HG02623 (cell line): ENCODE measurements at regions not wholly inside any gene's neighbourhood (a gene's known extent, or its start where the extent isn't known, plus 50 kb on each side); places are given as distances from the start of the nearest gene placed in this dataset.

Experiments
- ATAC-seq: cut with Tn5 transposase; IDR thresholded peaks from one replicate; pipeline ENCODE4 v1.9.1; 2021; ENCODE audit warnings: moderate library complexity; ENCODE audit not compliant: unreplicated experiment

- ATAC-seq, result no peak
Observed at GRCh38 chr2:105625632-105626031, 119.1 kb upstream of the NCK2 start.

GRCh38 chr2:105621038-105621437 lies 123.7 kb upstream of the NCK2 start:
- no peak for ATAC-seq

DNA sequence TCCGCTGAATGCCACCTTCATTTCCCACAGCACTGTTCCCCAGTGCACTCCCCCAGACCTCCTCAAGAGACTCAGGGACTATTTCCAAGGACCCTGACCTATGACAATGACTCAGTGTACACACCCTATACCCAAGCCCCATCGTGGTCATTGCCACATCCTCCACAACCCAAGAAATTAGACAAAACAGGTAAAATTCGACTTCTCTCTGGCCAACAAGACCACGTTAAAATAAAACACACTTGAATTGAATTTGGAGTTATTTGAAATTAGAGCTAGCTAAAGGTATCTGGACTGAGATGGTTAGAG lies 126.4 kb upstream of the NCK2 start:
- ATAC-seq, result no peak

GRCh38 chr2:105617631-105618350 lies 126.9 kb upstream of the NCK2 start:
- ATAC-seq, result no peak

GRCh38 chr2:105615305-105615704 lies 129.4 kb upstream of the NCK2 start:
- ATAC-seq, result no peak

DNA sequence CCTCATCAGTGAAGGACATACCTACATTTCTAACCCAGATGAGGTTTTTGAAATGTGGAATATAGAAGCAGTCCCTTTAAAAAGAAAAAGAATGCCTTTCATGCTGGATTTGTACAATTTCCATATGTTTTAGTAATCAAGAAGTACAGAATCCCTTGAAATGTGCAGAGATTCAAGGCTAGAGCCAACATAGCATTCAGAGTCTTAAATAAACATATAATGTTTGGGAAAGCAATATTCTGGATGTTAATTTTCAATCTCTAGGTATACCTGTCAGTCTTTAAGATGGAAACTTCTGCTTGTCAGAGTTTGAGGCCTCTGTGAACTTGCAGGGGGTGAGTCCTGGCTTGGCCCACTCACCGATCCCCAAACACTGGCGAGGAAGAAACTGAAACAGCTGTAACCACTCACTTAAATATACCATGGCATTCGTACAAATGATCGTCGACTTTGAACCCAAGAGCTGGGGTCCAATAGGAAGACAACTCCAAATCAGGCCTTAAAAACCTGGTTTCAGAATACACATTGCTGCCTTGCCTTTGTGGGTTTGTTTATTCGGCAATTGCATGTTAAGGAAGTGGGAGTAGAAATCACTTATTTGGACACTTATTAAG lies 132.8 kb upstream of the NCK2 start:
- ATAC-seq, result no peak

DNA sequence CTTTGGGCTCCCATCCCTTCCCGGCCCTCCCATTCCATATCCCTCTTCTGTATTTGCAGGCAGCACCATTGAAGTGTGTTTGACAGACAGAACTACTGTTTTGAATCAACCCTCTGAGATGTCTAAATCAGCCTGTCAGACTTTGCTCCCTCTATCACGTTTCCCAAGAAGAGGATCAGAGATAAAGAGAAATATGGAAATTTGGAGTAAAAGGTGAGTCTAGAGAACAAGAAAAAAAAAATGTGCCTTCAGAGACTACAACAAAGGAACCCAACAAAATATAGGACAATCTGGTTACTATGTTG lies 133.4 kb upstream of the NCK2 start:
- ATAC-seq, result no peak

GRCh38 chr2:105610576-105611332 lies 134.0 kb upstream of the NCK2 start:
- ATAC-seq, result no peak

- ATAC-seq, result no peak
Observed at GRCh38 chr2:105609746-105610402, 134.8 kb upstream of the NCK2 start.

DNA sequence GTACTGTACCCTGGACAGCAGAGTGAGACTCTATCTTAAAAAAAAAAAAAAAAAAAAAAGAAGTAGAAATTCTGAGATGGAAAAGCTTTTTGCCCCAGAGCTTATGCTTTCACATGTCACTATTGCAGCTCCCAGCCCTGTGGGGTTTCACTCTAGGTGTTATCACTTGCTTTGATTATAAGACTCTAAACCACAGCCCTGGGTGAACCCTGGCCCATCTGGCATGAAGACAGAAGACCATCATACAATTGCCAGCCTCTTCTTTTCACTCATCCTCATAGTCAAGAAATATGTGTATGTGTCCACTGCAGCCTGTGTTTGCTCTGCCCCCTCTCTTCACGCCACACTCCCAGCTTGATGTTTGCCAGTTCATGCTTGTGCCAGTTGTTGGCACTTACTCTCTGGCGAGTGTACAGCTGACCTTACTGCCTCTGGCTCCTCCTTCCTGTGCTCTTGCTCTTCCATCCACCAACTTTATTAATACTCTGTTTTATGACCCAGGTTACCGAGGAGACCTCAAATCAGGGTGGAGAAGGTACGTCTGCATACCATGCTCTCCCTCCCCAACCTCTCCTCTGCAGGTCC lies 136.7 kb upstream of the NCK2 start:
- ATAC-seq, result no peak

- no peak for ATAC-seq
Observed at GRCh38 chr2:105606081-105606480, 138.6 kb upstream of the NCK2 start.

- no peak for ATAC-seq
Observed at GRCh38 chr2:105604938-105605337, 139.8 kb upstream of the NCK2 start.

GRCh38 chr2:105600949-105601794 lies 143.5 kb upstream of the NCK2 start:
- ATAC-seq, result no peak

DNA sequence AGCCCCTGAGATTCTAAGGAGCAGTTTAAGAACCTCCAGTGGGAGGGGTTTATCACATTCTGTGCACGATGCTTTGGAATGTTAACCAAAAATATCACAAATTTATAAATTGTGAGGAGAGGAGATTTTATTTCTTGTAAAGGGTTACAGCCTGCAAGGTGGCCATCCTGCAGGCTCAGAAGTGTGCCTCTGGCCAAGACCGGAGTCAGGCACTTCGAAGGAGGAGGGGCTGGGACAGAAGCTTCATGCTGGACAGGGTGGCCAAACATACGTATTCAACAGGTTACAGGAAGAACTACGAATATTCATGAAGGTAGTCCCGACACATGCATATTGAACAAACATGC lies 144.1 kb upstream of the NCK2 start:
- no peak for ATAC-seq

GRCh38 chr2:105600037-105600442 lies 144.7 kb upstream of the NCK2 start:
- no peak for ATAC-seq

DNA sequence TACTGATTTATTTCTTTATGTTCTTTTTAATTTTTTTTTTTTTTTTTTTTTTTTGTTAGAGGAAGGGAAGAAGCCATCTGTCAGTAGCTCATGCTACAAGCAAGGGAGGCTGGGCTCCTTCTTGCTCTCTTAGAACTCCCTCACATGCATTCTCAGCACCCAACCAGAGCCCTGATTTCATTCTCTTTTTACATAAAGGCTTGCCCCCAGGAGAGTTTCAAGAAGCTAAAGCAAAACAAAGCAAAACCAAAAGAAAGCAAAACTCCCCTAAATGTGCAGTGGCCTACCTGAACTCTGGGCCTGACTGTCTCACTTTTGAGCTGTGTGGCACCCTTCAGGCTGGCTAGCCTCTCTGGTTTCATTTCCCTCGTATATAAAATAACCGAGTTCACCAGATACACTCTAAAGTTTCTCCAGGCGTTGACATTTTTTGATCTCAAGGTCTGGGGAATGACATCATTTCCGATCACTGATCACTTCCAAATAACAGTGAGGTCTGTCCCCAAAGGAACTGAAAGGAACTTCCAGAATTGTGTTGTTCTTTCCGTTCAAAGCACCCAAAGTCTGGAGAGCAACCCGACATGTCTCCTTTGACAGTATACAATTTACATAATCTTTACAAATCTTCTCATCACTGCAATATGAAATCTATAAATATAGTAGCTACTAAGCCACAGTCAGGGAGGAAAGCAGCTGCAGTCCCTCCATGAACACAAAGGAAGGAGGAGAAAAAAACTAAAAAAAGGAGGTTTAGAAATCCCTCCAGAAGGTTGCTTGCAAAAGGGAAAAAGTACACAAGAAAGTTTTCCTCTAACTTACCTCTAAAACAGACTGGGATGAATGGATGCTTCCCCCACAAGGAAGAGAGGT lies 145.6 kb upstream of the NCK2 start:
- no peak for ATAC-seq

- no peak for ATAC-seq
Observed at GRCh38 chr2:105597806-105598803, 146.6 kb upstream of the NCK2 start.

GRCh38 chr2:105597011-105597805 lies 147.5 kb upstream of the NCK2 start:
- no peak for ATAC-seq
